ENCODE measurements at regions not wholly inside any gene's neighbourhood (a gene's known extent, or its start where the extent isn't known, plus 50 kb on each side); places are given as distances from the start of the nearest gene placed in this dataset.

- H3K27me3 ChIP-seq (ENCODE audit: insufficient read depth, low read length), result no peaks in the 10 kb centered on the region
- H3K9me3 ChIP-seq (ENCODE audit: insufficient read depth, low read depth, low read length), result no peaks in the 10 kb centered on the region
- no peak overlapping the region for H3K4me3 ChIP-seq (ENCODE audit: low read length)
- no peak overlapping the region for H3K9ac ChIP-seq (ENCODE audit: low read depth, low read length)
- no peaks in the 10 kb centered on the region for H3K36me3 ChIP-seq (ENCODE audit: insufficient read depth, low read length)
- 80% methylated on average over 4 of the region's 4 CpGs for WGBS
- no peak overlapping the region for H3K27ac ChIP-seq (ENCODE audit: low read depth, low read length)
- H3K4me1 ChIP-seq (ENCODE audit: insufficient read depth, low read length), result no peaks in the 10 kb centered on the region
Measured at GRCh38 chr4:178462710-178463109, 1020.5 kb upstream of the AGA start.

GRCh38 chr4:178463747-178464146 is 1021.5 kb upstream of the AGA start:
- H3K4me1 ChIP-seq (ENCODE audit: insufficient read depth, low read length), result no peaks in the 10 kb centered on the region
- 100% methylated on average over 1 of the region's 2 CpGs for WGBS
- H3K36me3 ChIP-seq (ENCODE audit: insufficient read depth, low read length), result no peaks in the 10 kb centered on the region
- H3K4me3 ChIP-seq (ENCODE audit: low read length), result no peak overlapping the region
- H3K9me3 ChIP-seq (ENCODE audit: insufficient read depth, low read depth, low read length), result no peaks in the 10 kb centered on the region
- no peak overlapping the region for H3K27ac ChIP-seq (ENCODE audit: low read depth, low read length)
- H3K9ac ChIP-seq (ENCODE audit: low read depth, low read length), result no peak overlapping the region
- H3K27me3 ChIP-seq (ENCODE audit: insufficient read depth, low read length), result no peaks in the 10 kb centered on the region

- no peaks in the 10 kb centered on the region for H3K9me3 ChIP-seq (ENCODE audit: insufficient read depth, low read depth, low read length)
- H3K9ac ChIP-seq (ENCODE audit: low read depth, low read length), result no peak overlapping the region
- no peak overlapping the region for H3K4me3 ChIP-seq (ENCODE audit: low read length)
- H3K27ac ChIP-seq (ENCODE audit: low read depth, low read length), result no peak overlapping the region
- H3K4me1 ChIP-seq (ENCODE audit: insufficient read depth, low read length), result peaks cover 6% of the 10 kb centered on the region; the same call in 1 of the 2 replicates
- no peaks in the 10 kb centered on the region for H3K27me3 ChIP-seq (ENCODE audit: insufficient read depth, low read length)
- 89% methylated on average over 4 of the region's 4 CpGs for WGBS
- H3K36me3 ChIP-seq (ENCODE audit: insufficient read depth, low read length), result no peaks in the 10 kb centered on the region
Measured at GRCh38 chr4:178470996-178471784, 1029.0 kb upstream of the AGA start.

GRCh38 chr4:178471994-178472393 is 1029.8 kb upstream of the AGA start:
- H3K36me3 ChIP-seq (ENCODE audit: insufficient read depth, low read length), result no peaks in the 10 kb centered on the region
- no peak overlapping the region for H3K4me3 ChIP-seq (ENCODE audit: low read length)
- no peak overlapping the region for H3K27ac ChIP-seq (ENCODE audit: low read depth, low read length)
- H3K27me3 ChIP-seq (ENCODE audit: insufficient read depth, low read length), result no peaks in the 10 kb centered on the region
- peaks cover 6% of the 10 kb centered on the region; the same call in 1 of the 2 replicates for H3K4me1 ChIP-seq (ENCODE audit: insufficient read depth, low read length)
- H3K9me3 ChIP-seq (ENCODE audit: insufficient read depth, low read depth, low read length), result no peaks in the 10 kb centered on the region
- H3K9ac ChIP-seq (ENCODE audit: low read depth, low read length), result no peak overlapping the region
- WGBS, result 95% methylated on average over 2 of the region's 2 CpGs

- no peak overlapping the region for H3K4me3 ChIP-seq (ENCODE audit: low read length)
- no peaks in the 10 kb centered on the region for H3K27me3 ChIP-seq (ENCODE audit: insufficient read depth, low read length)
- no peaks in the 10 kb centered on the region for H3K9me3 ChIP-seq (ENCODE audit: insufficient read depth, low read depth, low read length)
- H3K4me1 ChIP-seq (ENCODE audit: insufficient read depth, low read length), result no peaks in the 10 kb centered on the region
- no peak overlapping the region for H3K27ac ChIP-seq (ENCODE audit: low read depth, low read length)
- no peaks in the 10 kb centered on the region for H3K36me3 ChIP-seq (ENCODE audit: insufficient read depth, low read length)
- 98% methylated on average over 3 of the region's 3 CpGs for WGBS
- no peak overlapping the region for H3K9ac ChIP-seq (ENCODE audit: low read depth, low read length)
Measured at GRCh38 chr4:178480105-178480504, 1037.9 kb upstream of the AGA start.

- Histone ChIP-seq H3K4me1 (ENCODE audit: insufficient read depth, low read length) (no peaks in the 10 kb centered on the region), H3K27ac (ENCODE audit: low read depth, low read length) (no peak overlapping the region), H3K27me3 (ENCODE audit: insufficient read depth, low read length) (no peaks in the 10 kb centered on the region), H3K9ac (ENCODE audit: low read depth, low read length) (no peak overlapping the region), H3K9me3 (ENCODE audit: insufficient read depth, low read depth, low read length) (no peaks in the 10 kb centered on the region), H3K4me3 (ENCODE audit: low read length) (no peak overlapping the region), H3K36me3 (ENCODE audit: insufficient read depth, low read length) (no peaks in the 10 kb centered on the region)
Measured at GRCh38 chr4:178480881-178481280, 1038.6 kb upstream of the AGA start.

- Histone ChIP-seq H3K9ac (ENCODE audit: low read depth, low read length) (no peak overlapping the region), H3K27ac (ENCODE audit: low read depth, low read length) (no peak overlapping the region), H3K27me3 (ENCODE audit: insufficient read depth, low read length) (no peaks in the 10 kb centered on the region), H3K4me1 (ENCODE audit: insufficient read depth, low read length) (no peaks in the 10 kb centered on the region), H3K4me3 (ENCODE audit: low read length) (no peak overlapping the region), H3K36me3 (ENCODE audit: insufficient read depth, low read length) (no peaks in the 10 kb centered on the region), H3K9me3 (ENCODE audit: insufficient read depth, low read depth, low read length) (no peaks in the 10 kb centered on the region)
- 77% methylated on average over 3 of the region's 3 CpGs for WGBS
Measured at GRCh38 chr4:178481564-178481963, 1039.3 kb upstream of the AGA start.

GRCh38 chr4:178523038-178523437 is 1080.8 kb upstream of the AGA start:
- no peak overlapping the region for H3K27ac ChIP-seq (ENCODE audit: low read depth, low read length)
- H3K9me3 ChIP-seq (ENCODE audit: insufficient read depth, low read depth, low read length), result no peaks in the 10 kb centered on the region
- no peaks in the 10 kb centered on the region for H3K36me3 ChIP-seq (ENCODE audit: insufficient read depth, low read length)
- no peaks in the 10 kb centered on the region for H3K4me1 ChIP-seq (ENCODE audit: insufficient read depth, low read length)
- H3K27me3 ChIP-seq (ENCODE audit: insufficient read depth, low read length), result no peaks in the 10 kb centered on the region
- H3K4me3 ChIP-seq (ENCODE audit: low read length), result no peak overlapping the region
- no peak overlapping the region for H3K9ac ChIP-seq (ENCODE audit: low read depth, low read length)
- WGBS, result 100% methylated on average over 2 of the region's 3 CpGs

- Histone ChIP-seq H3K4me3 (ENCODE audit: low read length) (no peak overlapping the region), H3K9me3 (ENCODE audit: insufficient read depth, low read depth, low read length) (no peaks in the 10 kb centered on the region), H3K27ac (ENCODE audit: low read depth, low read length) (no peak overlapping the region), H3K9ac (ENCODE audit: low read depth, low read length) (no peak overlapping the region), H3K36me3 (ENCODE audit: insufficient read depth, low read length) (no peaks in the 10 kb centered on the region), H3K27me3 (ENCODE audit: insufficient read depth, low read length) (no peaks in the 10 kb centered on the region), H3K4me1 (ENCODE audit: insufficient read depth, low read length) (no peaks in the 10 kb centered on the region)
- 100% methylated on average over 2 of the region's 3 CpGs for WGBS
Measured at GRCh38 chr4:178535939-178536579, 1093.8 kb upstream of the AGA start.

GRCh38 chr4:178553201-178553600 is 1111.0 kb upstream of the AGA start:
- no peaks in the 10 kb centered on the region for H3K4me1 ChIP-seq (ENCODE audit: insufficient read depth, low read length)
- H3K9ac ChIP-seq (ENCODE audit: low read depth, low read length), result no peak overlapping the region
- no peaks in the 10 kb centered on the region for H3K36me3 ChIP-seq (ENCODE audit: insufficient read depth, low read length)
- no peak overlapping the region for H3K4me3 ChIP-seq (ENCODE audit: low read length)
- 71% methylated on average over 1 of the region's 1 CpG for WGBS
- no peak overlapping the region for H3K27ac ChIP-seq (ENCODE audit: low read depth, low read length)
- H3K27me3 ChIP-seq (ENCODE audit: insufficient read depth, low read length), result no peaks in the 10 kb centered on the region
- no peaks in the 10 kb centered on the region for H3K9me3 ChIP-seq (ENCODE audit: insufficient read depth, low read depth, low read length)

GRCh38 chr4:178554352-178554751 is 1112.1 kb upstream of the AGA start:
- 94% methylated on average over 1 of the region's 1 CpG for WGBS
- Histone ChIP-seq H3K4me1 (ENCODE audit: insufficient read depth, low read length) (no peaks in the 10 kb centered on the region), H3K27me3 (ENCODE audit: insufficient read depth, low read length) (no peaks in the 10 kb centered on the region)

More at GRCh38 chr4:178554352-178554751, 1112.1 kb upstream of the AGA start:
- H3K36me3 ChIP-seq (ENCODE audit: insufficient read depth, low read length), result no peaks in the 10 kb centered on the region
- H3K27ac ChIP-seq (ENCODE audit: low read depth, low read length), result no peak overlapping the region
- no peaks in the 10 kb centered on the region for H3K9me3 ChIP-seq (ENCODE audit: insufficient read depth, low read depth, low read length)
- no peak overlapping the region for H3K4me3 ChIP-seq (ENCODE audit: low read length)
- no peak overlapping the region for H3K9ac ChIP-seq (ENCODE audit: low read depth, low read length)

Data from HUES64 (cell line).